Esophagus muscularis mucosa (tissue), 2 donors: ENCODE measurements at regions not wholly inside any gene's neighbourhood (a gene's known extent, or its start where the extent isn't known, plus 50 kb on each side); places are given as distances from the start of the nearest gene placed in this dataset.

Experiments used
- POLR2A ChIP-seq: fragments of 450-650 bp; IDR thresholded peaks from one replicate; pipeline ENCODE4 v1.6.1; 2017; ENCODE audit warnings: antibody characterized with exemption, moderate library complexity, mild to moderate bottlenecking, low read depth
- POLR2AphosphoS5 ChIP-seq, 2 donors: sonication (generic); formaldehyde crosslinking; IDR thresholded peaks; one replicate each; pipeline ENCODE4 v1.6.1; 2017; ENCODE audit warnings: antibody characterized with exemption in 2 of 2

DNA sequence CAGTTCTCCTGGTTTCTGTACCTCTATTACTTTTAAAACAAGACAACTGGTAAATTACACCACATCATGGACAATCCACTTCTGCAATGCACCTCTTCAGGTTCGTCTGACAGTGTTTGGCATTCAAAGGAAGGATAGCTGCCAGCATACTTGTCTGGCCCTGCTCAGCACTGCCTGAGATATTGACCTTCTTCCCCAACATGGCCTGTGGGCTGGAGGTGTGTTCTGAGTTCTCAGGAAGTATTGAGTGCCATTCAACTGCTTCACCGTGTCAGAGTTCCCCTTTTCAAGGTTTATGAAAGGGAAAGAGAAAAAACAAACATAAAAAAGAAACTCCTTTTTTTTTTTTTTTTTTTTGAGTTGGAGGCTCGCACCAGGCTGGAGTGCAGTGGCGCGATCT, 267.9 kb upstream of the SASH1 start:
- TF ChIP-seq POLR2AphosphoS5 (IDR thresholded peaks at IDR 0.05), result no peak
- TF ChIP-seq POLR2A, result no peak
